Astrocyte (in vitro differentiated cells and primary cell): ENCODE measurements at regions not wholly inside any gene's neighbourhood (a gene's known extent, or its start where the extent isn't known, plus 50 kb on each side); places are given as distances from the start of the nearest gene placed in this dataset.

Experiments used
- CTCF ChIP-seq: IDR thresholded peaks from 2 replicates; pipeline ENCODE4 v1.5.1; 2011; ENCODE audit warnings: low read depth, mild to moderate bottlenecking, inconsistent platforms, low read length, moderate library complexity; ENCODE audit not compliant: insufficient read depth
- EZH2 ChIP-seq: IDR thresholded peaks from 2 replicates; pipeline ENCODE4 v1.6.1; 2012; ENCODE audit warnings: mild to moderate bottlenecking, low read length, inconsistent platforms; ENCODE audit not compliant: insufficient read depth

GRCh38 chr13:80048802-80049201, 292.1 kb downstream of the SPRY2 start:
- no peak for TF ChIP-seq CTCF
- TF ChIP-seq EZH2 = no peak
